HEK293 (cell line): ENCODE measurements at regions not wholly inside any gene's neighbourhood (a gene's known extent, or its start where the extent isn't known, plus 50 kb on each side); places are given as distances from the start of the nearest gene placed in this dataset.

Experiments used
- CTCF ChIA-PET: fragments of 350-600 bp; formaldehyde crosslinking; extraction: SDS; loops from one replicate; lab custom pipeline; 2021; ENCODE audit warnings: antibody characterized with exemption; lab: Yijun Ruan, JAX
- POLR2A ChIA-PET: fragments of 300-600 bp; formaldehyde crosslinking; extraction: SDS; loops from one replicate; lab custom pipeline; 2020; ENCODE audit warnings: antibody characterized with exemption, inconsistent platforms; lab: Yijun Ruan, JAX
- H3K27ac ChIP-seq: fragments of 200-500 bp; sonication (Bioruptor generic); 2 replicates; pipeline ENCODE4 v1.5.1; 2014; ENCODE audit warnings: low read depth, low read length, control low read depth, inconsistent platforms; ENCODE audit errors: extremely low read depth
- H3K36me3 ChIP-seq, 2 experiments: fragments of 200-500 bp in 1 of 2; sonication (Bioruptor generic) in 1 of 2; 1 replicate in 1 of 2; 2 replicates in 1 of 2; pipeline ENCODE4 v1.5.1; 2014 to 2017; ENCODE audit warnings: inconsistent platforms in 2 of 2, low read length in 2 of 2; ENCODE audit not compliant: control insufficient read depth in 2 of 2, insufficient read depth in 1 of 2
- H3K4me1 ChIP-seq: fragments of 200-500 bp; sonication (Bioruptor generic); 2 replicates; pipeline ENCODE4 v1.5.1; 2014; ENCODE audit warnings: mild to moderate bottlenecking, low read length, inconsistent platforms; ENCODE audit not compliant: control insufficient read depth, insufficient read depth
- H3K4me3 ChIP-seq: 2 replicates; pipeline ENCODE4 v1.5.1; 2011; ENCODE audit warnings: low read depth, mild to moderate bottlenecking, control low read depth, low read length, moderate library complexity
- H3K9me3 ChIP-seq: fragments of 200-500 bp; sonication (Bioruptor generic); 2 replicates; pipeline ENCODE4 v1.5.1; 2014; ENCODE audit warnings: low read depth, low read length, inconsistent platforms; ENCODE audit not compliant: control insufficient read depth, insufficient read depth
- ATF2 ChIP-seq: fragments of 450-650 bp; formaldehyde crosslinking; IDR thresholded peaks from 2 replicates; pipeline ENCODE4 v1.5.1; 2016; ENCODE audit warnings: missing biosample characterization, missing genetic modification characterization, low read depth
- EGR2 ChIP-seq: fragments of 450-650 bp; formaldehyde crosslinking; IDR thresholded peaks from 2 replicates; pipeline ENCODE4 v1.5.1; 2016; ENCODE audit warnings: low read depth, missing biosample characterization, missing genetic modification characterization
- FEZF1 ChIP-seq: fragments of 450-650 bp; formaldehyde crosslinking; IDR thresholded peaks from 2 replicates; pipeline ENCODE4 v1.5.1; 2016; ENCODE audit warnings: missing biosample characterization, missing genetic modification characterization
- GFI1B ChIP-seq: fragments of 450-650 bp; formaldehyde crosslinking; IDR thresholded peaks from 2 replicates; pipeline ENCODE4 v1.5.1; 2016; ENCODE audit warnings: missing biosample characterization, missing genetic modification characterization
- INSM2 ChIP-seq: fragments of 450-650 bp; formaldehyde crosslinking; IDR thresholded peaks from 2 replicates; pipeline ENCODE4 v1.5.1; 2016; ENCODE audit warnings: missing biosample characterization, missing genetic modification characterization
- MEIS1 ChIP-seq: sonication (generic); formaldehyde crosslinking; IDR thresholded peaks from 2 replicates; pipeline ENCODE4 v1.8.1; 2022; ENCODE audit warnings: missing genetic modification reagents, mild to moderate bottlenecking, borderline replicate concordance
- MZF1 ChIP-seq: fragments of 450-650 bp; formaldehyde crosslinking; IDR thresholded peaks from 2 replicates; pipeline ENCODE4 v1.5.1; 2017; ENCODE audit warnings: missing biosample characterization, missing genetic modification characterization, borderline replicate concordance
- OSR2 ChIP-seq: fragments of 450-650 bp; formaldehyde crosslinking; IDR thresholded peaks from 2 replicates; pipeline ENCODE4 v1.5.1; 2016; ENCODE audit warnings: missing biosample characterization, missing genetic modification characterization
- ZBTB48 ChIP-seq: fragments of 450-650 bp; formaldehyde crosslinking; IDR thresholded peaks from 2 replicates; pipeline ENCODE4 v1.5.1; 2016; ENCODE audit warnings: missing biosample characterization, missing genetic modification characterization
- ZIC2 ChIP-seq: fragments of 450-650 bp; formaldehyde crosslinking; IDR thresholded peaks from 2 replicates; pipeline ENCODE4 v1.5.1; 2016; ENCODE audit warnings: missing biosample characterization, missing genetic modification characterization
- ZNF121 ChIP-seq: fragments of 450-650 bp; formaldehyde crosslinking; IDR thresholded peaks from 2 replicates; pipeline ENCODE4 v1.5.1; 2016; ENCODE audit warnings: missing biosample characterization, missing genetic modification characterization
- ZNF133 ChIP-seq: fragments of 450-650 bp; formaldehyde crosslinking; IDR thresholded peaks from 2 replicates; pipeline ENCODE4 v1.5.1; 2016; ENCODE audit warnings: missing biosample characterization, missing genetic modification characterization
- ZNF140 ChIP-seq: fragments of 450-650 bp; formaldehyde crosslinking; IDR thresholded peaks from 2 replicates; pipeline ENCODE4 v1.5.1; 2016; ENCODE audit warnings: missing biosample characterization, missing genetic modification characterization
- ZNF146 ChIP-seq: fragments of 450-650 bp; formaldehyde crosslinking; IDR thresholded peaks from 2 replicates; pipeline ENCODE4 v1.5.1; 2016; ENCODE audit warnings: missing biosample characterization, missing genetic modification characterization
- ZNF174 ChIP-seq: fragments of 450-650 bp; formaldehyde crosslinking; IDR thresholded peaks from 2 replicates; pipeline ENCODE4 v1.5.0; 2017; ENCODE audit warnings: missing biosample characterization, mild to moderate bottlenecking, missing genetic modification characterization
- ZNF2 ChIP-seq: fragments of 450-650 bp; formaldehyde crosslinking; IDR thresholded peaks from 2 replicates; pipeline ENCODE4 v1.5.1; 2016; ENCODE audit warnings: missing biosample characterization, missing genetic modification characterization
- ZNF248 ChIP-seq: fragments of 450-650 bp; formaldehyde crosslinking; IDR thresholded peaks from 2 replicates; pipeline ENCODE4 v1.5.1; 2017; ENCODE audit warnings: missing biosample characterization, missing genetic modification characterization
- ZNF398 ChIP-seq: fragments of 450-650 bp; formaldehyde crosslinking; IDR thresholded peaks from 2 replicates; pipeline ENCODE4 v1.5.1; 2017; ENCODE audit warnings: missing biosample characterization, missing genetic modification characterization
- ZNF404 ChIP-seq: fragments of 450-650 bp; formaldehyde crosslinking; IDR thresholded peaks from 2 replicates; pipeline ENCODE4 v1.5.1; 2017; ENCODE audit warnings: missing biosample characterization, missing genetic modification characterization
- ZNF416 ChIP-seq: fragments of 450-650 bp; formaldehyde crosslinking; IDR thresholded peaks from 2 replicates; pipeline ENCODE4 v1.5.1; 2016; ENCODE audit warnings: missing biosample characterization, missing genetic modification characterization
- ZNF514 ChIP-seq: fragments of 450-650 bp; formaldehyde crosslinking; IDR thresholded peaks from 2 replicates; pipeline ENCODE4 v1.5.1; 2016; ENCODE audit warnings: missing biosample characterization, missing genetic modification characterization
- ZNF530 ChIP-seq: fragments of 450-650 bp; formaldehyde crosslinking; IDR thresholded peaks from 2 replicates; pipeline ENCODE4 v1.5.1; 2016; ENCODE audit warnings: low read depth, missing biosample characterization, missing genetic modification characterization
- ZNF558 ChIP-seq: fragments of 450-650 bp; formaldehyde crosslinking; IDR thresholded peaks from 2 replicates; pipeline ENCODE4 v1.5.1; 2016; ENCODE audit warnings: missing biosample characterization, missing genetic modification characterization
- ZNF776 ChIP-seq: fragments of 450-650 bp; formaldehyde crosslinking; IDR thresholded peaks from 2 replicates; pipeline ENCODE4 v1.5.0; 2017; ENCODE audit warnings: missing biosample characterization, missing genetic modification characterization, borderline replicate concordance
- ZNF785 ChIP-seq: fragments of 450-650 bp; formaldehyde crosslinking; IDR thresholded peaks from 2 replicates; pipeline ENCODE4 v1.5.1; 2016; ENCODE audit warnings: missing biosample characterization, missing genetic modification characterization
- ZNF830 ChIP-seq: fragments of 450-650 bp; IDR thresholded peaks from 2 replicates; pipeline ENCODE4 v1.5.0; 2018; ENCODE audit warnings: missing biosample characterization, missing genetic modification characterization, low read depth, mild to moderate bottlenecking, moderate library complexity
- ZNF837 ChIP-seq: fragments of 450-650 bp; formaldehyde crosslinking; IDR thresholded peaks from 2 replicates; pipeline ENCODE4 v1.5.1; 2016; ENCODE audit warnings: missing biosample characterization, missing genetic modification characterization
- ZSCAN30 ChIP-seq: fragments of 450-650 bp; IDR thresholded peaks from 2 replicates; pipeline ENCODE4 v1.5.1; 2018; ENCODE audit warnings: missing biosample characterization, mild to moderate bottlenecking, missing genetic modification characterization, moderate library complexity

GRCh38 chr1:83751602-83752001, 247.3 kb downstream of the TTLL7 start:
- Histone ChIP-seq H3K36me3 (no peaks in the 10 kb centered on the region), H3K27ac (no peak overlapping the region)
- CTCF ChIA-PET = no interaction called here

GRCh38 chr1:83750201-83750600, 248.7 kb downstream of the TTLL7 start:
- Histone ChIP-seq H3K27ac (no peak overlapping the region), H3K4me3 (no peak overlapping the region), H3K4me1 (peaks cover 3% of the 10 kb centered on the region; the same call in 1 of the 2 replicates), H3K9me3 (no peaks in the 10 kb centered on the region), H3K36me3 (no peaks in the 10 kb centered on the region)
- ChIA-PET CTCF (interaction anchor here (0.7 kb wide), 1 partner anchor 141 kb away, joined by 3 read pairs; no protein-coding TSS in a partner anchor), POLR2A (no interaction called here)
- TF ChIP-seq ZBTB48 (tag by site-specific recombination) = no peak
- TF ChIP-seq GFI1B (tag by site-specific recombination) = no peak
- TF ChIP-seq ZNF830 (tag by site-specific recombination) = no peak
- TF ChIP-seq ZIC2 (tag by site-specific recombination) = no peak
- TF ChIP-seq FEZF1 = no peak
- TF ChIP-seq EGR2 (tag by site-specific recombination) = no peak
- no peak for TF ChIP-seq ZNF146 (tag by site-specific recombination)
- TF ChIP-seq ZNF133 (tag by site-specific recombination) = no peak
- no peak for TF ChIP-seq ZNF416 (tag by site-specific recombination)

More at GRCh38 chr1:83751602-83752001, 247.3 kb downstream of the TTLL7 start:
- Histone ChIP-seq H3K9me3 (no peaks in the 10 kb centered on the region), H3K4me3 (no peak overlapping the region), H3K4me1 (peaks cover 3% of the 10 kb centered on the region; the same call in 1 of the 2 replicates)
- TF ChIP-seq ZNF174 (tag by site-specific recombination) (no peak), ZNF398 (tag by site-specific recombination) (no peak), ZNF558 (tag by site-specific recombination) (no peak), ZNF514 (tag by site-specific recombination) (no peak), ZNF248 (tag by site-specific recombination) (no peak), ATF2 (tag by site-specific recombination) (no peak), MZF1 (no peak), ZSCAN30 (tag by site-specific recombination) (no peak), ZNF121 (tag by site-specific recombination) (no peak), ZNF2 (no peak), INSM2 (no peak), OSR2 (tag by site-specific recombination) (no peak), ZNF837 (tag by site-specific recombination) (no peak), MEIS1 (CRISPR knock-in tag) (no peak), ZNF530 (tag by site-specific recombination) (no peak), ZNF404 (tag by site-specific recombination) (no peak), ZNF140 (no peak), ZNF776 (no peak), ZNF785 (tag by site-specific recombination) (no peak)
- POLR2A ChIA-PET = no interaction called here
